ENCODE measurements at regions not wholly inside any gene's neighbourhood (a gene's known extent, or its start where the extent isn't known, plus 50 kb on each side); places are given as distances from the start of the nearest gene placed in this dataset.

DNA sequence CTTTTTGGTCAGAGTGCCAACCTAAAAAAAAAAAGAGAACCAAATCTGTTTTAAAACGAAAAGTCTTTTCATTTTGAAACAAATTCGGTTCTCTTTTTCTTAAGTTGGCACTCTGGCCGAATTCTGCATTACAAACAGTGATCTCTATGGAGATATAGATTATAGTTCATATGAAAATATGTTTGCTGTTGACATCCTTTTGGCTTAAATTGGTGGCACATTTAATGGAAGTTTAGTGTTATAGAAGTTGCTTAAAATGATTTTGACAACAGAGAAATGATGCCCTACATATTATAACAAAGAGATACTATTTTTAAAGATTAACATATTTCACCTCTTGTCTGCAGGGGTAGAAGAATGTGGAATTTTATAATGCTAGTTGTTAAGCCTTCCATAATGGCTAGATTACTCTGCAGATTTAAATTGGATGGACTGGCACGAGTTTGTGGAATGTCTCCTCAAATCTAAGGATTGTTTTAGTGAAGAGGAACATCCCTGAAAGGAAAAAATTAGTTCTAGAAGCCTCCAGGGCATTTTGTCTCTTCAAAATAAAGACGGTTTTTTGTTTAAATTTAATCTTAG is 222.9 kb upstream of the CDH2 start:
- DNase-seq (ENCODE audit: low spot score): no peak

DNA sequence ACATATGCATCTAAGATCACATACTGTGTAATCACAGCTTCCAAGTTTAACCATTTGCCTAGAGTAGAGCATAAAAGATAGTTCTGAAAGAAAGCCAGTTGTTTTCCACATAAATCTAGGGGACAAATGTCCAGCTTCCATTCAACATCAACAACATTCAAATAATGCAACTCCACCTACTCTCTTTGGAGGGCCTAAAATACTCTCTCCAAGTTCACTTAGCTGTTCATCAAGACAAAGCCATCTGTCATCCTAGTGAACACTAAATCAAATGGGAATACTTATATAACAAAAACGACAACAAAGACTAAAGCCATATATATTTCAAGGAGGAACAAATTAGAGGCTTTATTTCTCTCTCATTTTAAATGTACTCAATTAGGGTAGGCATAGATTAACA is 221.5 kb upstream of the CDH2 start:
- DNase-seq (ENCODE audit: low spot score): no peak

DNA sequence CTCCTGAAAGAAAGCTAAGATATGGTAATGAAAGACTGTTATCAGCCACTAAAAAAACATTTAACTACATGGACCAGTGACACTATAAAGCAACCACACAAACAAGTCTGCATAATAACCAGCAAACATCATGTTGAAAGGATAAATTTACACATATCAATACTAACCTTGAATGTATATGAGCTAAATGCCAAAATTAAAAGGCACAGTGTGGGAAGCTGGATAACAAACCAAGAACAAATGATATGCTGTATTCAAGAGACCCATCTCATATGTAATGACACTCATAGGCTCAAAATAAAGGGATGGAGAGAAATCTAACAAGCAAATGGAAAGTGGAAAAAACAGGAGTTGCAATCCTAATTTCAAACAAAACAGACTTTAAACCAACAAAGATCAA is 213.1 kb upstream of the CDH2 start:
- DNase-seq (ENCODE audit: low spot score): no peak

GRCh38 chr18:28382215-28382879 is 205.4 kb upstream of the CDH2 start:
- DNase-seq (ENCODE audit: low spot score): no peak

DNA sequence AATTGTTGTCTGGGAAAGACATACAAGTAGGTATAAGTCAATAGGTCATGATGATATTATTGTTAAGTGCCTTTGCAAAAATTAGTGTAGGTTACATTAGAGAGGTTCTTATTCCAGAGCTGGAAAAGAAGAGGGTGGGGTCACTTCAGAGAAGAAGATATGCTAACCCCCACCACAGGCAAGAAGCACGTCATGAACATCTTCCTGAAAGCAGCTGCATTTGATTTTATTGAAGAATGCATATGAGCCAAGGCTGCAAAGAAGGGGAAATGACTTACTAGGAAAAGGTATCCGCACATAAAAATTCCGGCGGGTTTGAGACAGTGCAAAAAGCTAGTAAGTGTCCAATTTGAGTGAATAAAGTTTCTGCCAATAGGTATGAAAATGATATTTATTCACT is 195.3 kb upstream of the CDH2 start:
- no peak for DNase-seq (ENCODE audit: low spot score)

DNA sequence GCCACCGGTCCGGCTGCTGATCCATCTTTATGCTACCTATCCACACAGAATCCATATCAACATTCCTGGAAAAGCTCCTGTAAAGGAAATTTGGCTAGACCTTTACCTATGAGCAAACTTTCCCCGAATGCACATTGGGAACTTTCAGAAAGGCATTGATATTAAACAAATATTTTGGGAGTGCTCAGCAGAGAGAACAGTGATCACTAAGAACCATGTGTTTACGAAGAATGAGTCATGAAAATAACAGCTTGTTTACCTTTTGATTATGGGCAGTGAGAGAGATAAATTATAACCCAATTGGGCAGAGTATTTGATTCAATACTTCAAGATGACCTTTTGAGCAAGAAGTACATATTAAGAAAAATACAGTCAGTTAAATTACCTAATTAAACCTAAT is 189.7 kb upstream of the CDH2 start:
- DNase-seq (ENCODE audit: low spot score): no peak

- DNase-seq (ENCODE audit: low spot score): no peak
Measured at GRCh38 chr18:28365411-28365831, 188.5 kb upstream of the CDH2 start.

DNA sequence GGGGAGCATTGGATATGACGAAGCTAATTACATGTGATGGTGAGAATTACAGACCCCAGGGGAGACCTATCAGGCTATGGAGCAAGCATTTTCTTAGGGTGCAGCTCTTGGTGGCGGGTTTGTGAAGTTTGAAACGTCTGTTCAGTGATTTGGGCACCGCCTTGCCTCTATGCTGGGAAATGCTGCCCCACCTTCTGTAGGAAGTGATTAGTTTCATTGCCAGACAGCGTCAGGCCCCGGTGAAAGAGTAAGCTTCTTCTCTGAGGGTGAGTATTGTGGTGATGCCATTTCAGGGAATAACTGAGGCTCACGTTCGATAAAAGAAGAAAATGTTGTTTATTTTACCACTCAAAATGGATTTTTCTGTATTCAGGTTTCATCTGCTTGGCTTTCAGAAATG is 186.2 kb upstream of the CDH2 start:
- DNase-seq (ENCODE audit: low spot score): no peak

- DNase-seq (ENCODE audit: low spot score): no peak
Measured at GRCh38 chr18:28359176-28359575, 182.2 kb upstream of the CDH2 start.

GRCh38 chr18:28357766-28358401 is 181.0 kb upstream of the CDH2 start:
- DNase-seq (ENCODE audit: low spot score): no peak

DNA sequence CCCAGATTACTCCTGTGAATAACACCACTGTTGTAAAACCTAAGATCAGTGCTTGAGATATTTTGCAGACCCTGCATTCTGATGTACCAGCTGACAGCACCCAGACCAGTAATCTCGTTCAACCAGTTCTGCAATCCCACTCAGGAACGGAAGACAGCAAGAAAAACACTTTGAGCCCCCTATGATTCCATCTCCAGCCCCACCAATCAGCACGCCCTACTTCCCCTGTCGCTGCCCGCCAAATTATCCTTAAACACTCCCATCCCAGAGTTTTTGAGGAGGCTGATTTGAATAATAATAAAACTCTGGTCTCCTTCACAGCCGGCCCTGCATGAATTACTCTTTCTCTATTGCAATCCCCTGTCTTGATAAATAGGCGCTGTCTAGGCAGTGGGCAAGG is 173.9 kb upstream of the CDH2 start:
- DNase-seq (ENCODE audit: low spot score): no peak

- DNase-seq (ENCODE audit: low spot score): no peak
Measured at GRCh38 chr18:28342231-28342630, 165.3 kb upstream of the CDH2 start.

DNA sequence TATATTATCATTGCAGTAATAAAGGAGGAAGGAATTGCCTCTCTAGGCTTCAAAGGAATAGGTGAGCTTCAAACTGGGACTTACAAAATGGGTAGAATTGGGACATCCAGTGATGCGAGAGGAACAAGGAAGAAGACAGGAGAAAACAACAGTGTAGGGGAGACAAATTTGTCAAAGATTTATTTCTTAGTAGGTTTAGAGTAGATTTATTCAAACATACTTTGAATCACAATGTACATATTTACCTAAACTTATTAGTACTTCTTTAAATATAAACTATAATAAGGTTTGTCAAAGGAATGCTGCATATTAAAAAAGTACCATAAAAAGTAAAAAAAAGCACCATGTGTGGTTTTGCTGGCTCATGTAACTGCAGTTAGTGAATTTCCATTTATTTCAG is 161.4 kb upstream of the CDH2 start:
- no peak for DNase-seq (ENCODE audit: low spot score)

GRCh38 chr18:28334516-28334915 is 157.6 kb upstream of the CDH2 start:
- DNase-seq (ENCODE audit: low spot score): no peak

GRCh38 chr18:28332071-28332470 is 155.1 kb upstream of the CDH2 start:
- DNase-seq (ENCODE audit: low spot score): no peak

- DNase-seq (ENCODE audit: low spot score): no peak
Measured at GRCh38 chr18:28331551-28331950, 154.6 kb upstream of the CDH2 start.

- DNase-seq (ENCODE audit: low spot score): no peak
Measured at GRCh38 chr18:28313602-28314001, 136.7 kb upstream of the CDH2 start.

DNA sequence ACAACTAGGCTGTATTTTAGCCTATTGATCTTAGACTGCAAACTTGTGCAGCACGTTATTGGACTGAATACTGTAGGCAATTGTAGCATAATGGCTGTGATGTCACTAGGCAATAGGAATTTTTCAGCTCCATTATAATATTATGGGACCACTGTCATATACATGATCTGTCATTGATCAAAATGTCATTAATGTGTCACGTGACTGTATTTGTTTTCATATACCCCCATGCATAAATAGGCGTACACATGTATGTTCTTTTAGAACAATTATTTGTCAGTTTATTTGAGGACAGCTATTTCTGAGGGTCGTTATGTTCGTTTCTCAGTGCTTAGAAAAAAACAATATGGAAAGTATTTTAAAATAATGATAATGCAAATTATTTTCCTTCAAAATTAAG is 111.9 kb upstream of the CDH2 start:
- DNase-seq (ENCODE audit: low spot score): no peak

- no peak for DNase-seq (ENCODE audit: low spot score)
Measured at GRCh38 chr18:28287146-28287545, 110.2 kb upstream of the CDH2 start.

DNA sequence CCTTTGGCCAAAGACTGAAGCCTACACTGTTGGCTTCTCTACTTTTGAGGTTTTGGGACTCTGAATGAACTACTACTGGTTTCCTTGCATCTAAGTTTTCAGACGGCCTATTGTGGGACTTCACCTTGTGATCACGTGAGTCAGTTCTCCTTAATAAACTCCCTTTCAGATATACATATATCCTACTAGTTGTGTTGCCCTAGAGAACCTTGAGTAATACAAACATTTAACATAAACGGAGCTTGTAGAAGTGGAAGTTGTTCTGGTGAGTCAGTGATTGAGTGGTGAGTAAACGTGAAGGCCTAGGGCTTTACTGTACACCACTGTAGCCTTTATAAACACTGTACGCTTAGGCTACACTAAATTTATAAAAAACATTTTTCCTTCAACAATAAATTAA is 107.2 kb upstream of the CDH2 start:
- DNase-seq (ENCODE audit: low spot score): no peak

- DNase-seq (ENCODE audit: low spot score): no peak
Measured at GRCh38 chr18:28281400-28281799, 104.5 kb upstream of the CDH2 start.

- DNase-seq (ENCODE audit: low spot score): no peak
Measured at GRCh38 chr18:28269750-28270149, 92.8 kb upstream of the CDH2 start.

GRCh38 chr18:28267878-28268625 is 91.1 kb upstream of the CDH2 start:
- DNase-seq (ENCODE audit: low spot score): no peak
